Panc1 (cell line): ENCODE measurements at regions not wholly inside any gene's neighbourhood (a gene's known extent, or its start where the extent isn't known, plus 50 kb on each side); places are given as distances from the start of the nearest gene placed in this dataset.

Experiments
- ATAC-seq: fragments of 200-7000 bp; cut with Tn5 transposase; 2 replicates; pipeline ENCODE4 v1.9.1; 2020; ENCODE audit warnings: mild to moderate bottlenecking, moderate library complexity
- BruUV-seq: library from RNA; stranded (reverse); fragments of 400-500 nt; replicated peaks from 2 replicates; lab custom pipeline; 2021; lab: Mats Ljungman, UMichigan
- CTCF ChIA-PET: fragments of 300-600 bp; sonication (Branson Sonifier 250); formaldehyde crosslinking; loops from one replicate; lab custom pipeline; 2022; ENCODE audit warnings: antibody characterized with exemption; lab: Charles Lee
- POLR2A ChIA-PET: fragments of 300-600 bp; sonication (Branson Sonifier 250); formaldehyde crosslinking; loops from one replicate; lab custom pipeline; 2022; ENCODE audit warnings: antibody characterized with exemption; lab: Charles Lee
- DNase-seq: peaks from one replicate; pipeline ENCODE4 v3.0.0-alpha.2; 2010; ENCODE audit warnings: low read depth, low spot score
- H3K27ac ChIP-seq: 2 replicates; pipeline ENCODE4 v1.5.1; 2011; ENCODE audit warnings: mild to moderate bottlenecking, low read length, inconsistent platforms
- H3K27me3 ChIP-seq: fragments of 200-500 bp; sonication (Bioruptor generic); 2 replicates; pipeline ENCODE4 v1.6.0; 2014; ENCODE audit warnings: low read length, inconsistent platforms; ENCODE audit not compliant: control insufficient read depth, insufficient read depth
- H3K36me3 ChIP-seq: fragments of 200-500 bp; sonication (Bioruptor generic); 2 replicates; pipeline ENCODE4 v1.5.1; 2014; ENCODE audit warnings: inconsistent platforms, mild to moderate bottlenecking, low read length, moderate library complexity; ENCODE audit not compliant: control insufficient read depth, insufficient read depth
- H3K4me1 ChIP-seq: 2 replicates; pipeline ENCODE4 v1.5.1; 2011; ENCODE audit warnings: inconsistent platforms, mild to moderate bottlenecking, low read length, moderate library complexity; ENCODE audit not compliant: control insufficient read depth, insufficient read depth
- H3K4me3 ChIP-seq, 2 experiments: 2 replicates each; pipeline ENCODE4 v1.5.1; 2011 to 2012; ENCODE audit warnings: low read depth in 2 of 2, low read length in 2 of 2, mild to moderate bottlenecking in 2 of 2, inconsistent platforms in 1 of 2, moderate library complexity in 1 of 2
- H3K9me3 ChIP-seq: fragments of 200-500 bp; sonication (Bioruptor generic); 2 replicates; pipeline ENCODE4 v1.5.1; 2014; ENCODE audit warnings: low read depth, mild to moderate bottlenecking, inconsistent platforms, low read length, moderate library complexity; ENCODE audit not compliant: control insufficient read depth, insufficient read depth
- POLR2AphosphoS5 ChIP-seq: IDR thresholded peaks from 2 replicates; pipeline ENCODE4 v1.6.1; 2012; ENCODE audit warnings: mild to moderate bottlenecking, low read depth, low read length, moderate library complexity
- SIN3A ChIP-seq: IDR thresholded peaks from 2 replicates; pipeline ENCODE4 v1.6.1; 2012; ENCODE audit warnings: low read depth, mild to moderate bottlenecking, low read length, moderate library complexity, borderline replicate concordance; ENCODE audit not compliant: insufficient read depth
- TCF7L2 ChIP-seq: IDR thresholded peaks from 2 replicates; pipeline ENCODE4 v1.6.1; 2011; ENCODE audit warnings: mild to moderate bottlenecking, low read depth, low read length, inconsistent platforms
- in situ Hi-C: cut with HindIII; loops from 2 replicates; pipeline ENCODE4 v1.10.0; 2016; ENCODE audit warnings: low sequenced_read_pairs, low pct_unique_long_range_greater_than_20kb
- intact Hi-C: fragments of 100-400 bp; cut with micrococcal nuclease; formaldehyde crosslinking; loops from one replicate; pipeline ENCODE4 v1.10.0; 2022; ENCODE audit not compliant: unreplicated experiment
- TF ChIP-seq, protein P1 (sequence below): fragments of 450-650 bp; IDR thresholded peaks from 2 replicates; pipeline ENCODE4 v1.5.1; 2017; ENCODE audit warnings: mild to moderate bottlenecking
- TF ChIP-seq, protein P2 (sequence below), 2 experiments: IDR thresholded peaks; 2 replicates each; pipeline ENCODE4 v1.6.1; 2011 to 2012; ENCODE audit warnings: low read depth in 2 of 2, control low read depth in 1 of 2, low read length in 1 of 2, mild to moderate bottlenecking in 1 of 2, moderate library complexity in 1 of 2; ENCODE audit not compliant: insufficient read depth in 1 of 2

DNA sequence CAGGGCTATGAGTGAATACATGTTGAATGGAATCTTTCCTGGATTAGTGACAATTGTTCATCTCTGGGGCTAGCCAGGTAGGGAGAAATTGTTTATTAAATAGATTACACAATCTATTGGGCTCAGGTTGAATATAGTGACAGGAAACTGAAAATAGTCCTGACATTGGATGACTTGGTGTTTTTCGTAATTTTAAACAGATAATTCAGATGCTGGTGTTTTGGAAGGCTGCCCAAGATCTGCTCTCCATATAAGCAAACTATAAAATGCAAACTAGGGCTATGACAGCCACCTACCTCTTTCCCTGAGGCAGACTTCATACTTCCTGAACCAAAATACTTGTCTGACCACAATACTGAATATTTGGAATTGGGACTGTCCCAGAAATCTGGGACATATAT, 99.1 kb downstream of the ENC1 start:
- Histone ChIP-seq H3K9me3 (no peaks in the 10 kb centered on the region), H3K27ac (no peak overlapping the region), H3K4me1 (peaks cover 13% of the 10 kb centered on the region), H3K27me3 (no peaks in the 10 kb centered on the region), H3K36me3 (no peaks in the 10 kb centered on the region), H3K4me3 (no peak overlapping the region)
- ATAC-seq (no peak), DNase-seq (no peak)
- BruUV-seq: no TSS peak
- POLR2A ChIA-PET: interaction anchor here (0.6 to 0.7 kb wide), 2 partner anchors 85 to 203 kb away, joined by 4 to 6 read pairs; no protein-coding TSS in a partner anchor
- TF ChIP-seq, protein P1, sequence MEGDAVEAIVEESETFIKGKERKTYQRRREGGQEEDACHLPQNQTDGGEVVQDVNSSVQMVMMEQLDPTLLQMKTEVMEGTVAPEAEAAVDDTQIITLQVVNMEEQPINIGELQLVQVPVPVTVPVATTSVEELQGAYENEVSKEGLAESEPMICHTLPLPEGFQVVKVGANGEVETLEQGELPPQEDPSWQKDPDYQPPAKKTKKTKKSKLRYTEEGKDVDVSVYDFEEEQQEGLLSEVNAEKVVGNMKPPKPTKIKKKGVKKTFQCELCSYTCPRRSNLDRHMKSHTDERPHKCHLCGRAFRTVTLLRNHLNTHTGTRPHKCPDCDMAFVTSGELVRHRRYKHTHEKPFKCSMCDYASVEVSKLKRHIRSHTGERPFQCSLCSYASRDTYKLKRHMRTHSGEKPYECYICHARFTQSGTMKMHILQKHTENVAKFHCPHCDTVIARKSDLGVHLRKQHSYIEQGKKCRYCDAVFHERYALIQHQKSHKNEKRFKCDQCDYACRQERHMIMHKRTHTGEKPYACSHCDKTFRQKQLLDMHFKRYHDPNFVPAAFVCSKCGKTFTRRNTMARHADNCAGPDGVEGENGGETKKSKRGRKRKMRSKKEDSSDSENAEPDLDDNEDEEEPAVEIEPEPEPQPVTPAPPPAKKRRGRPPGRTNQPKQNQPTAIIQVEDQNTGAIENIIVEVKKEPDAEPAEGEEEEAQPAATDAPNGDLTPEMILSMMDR: no peak
- no peak for TF ChIP-seq SIN3A
- CTCF ChIA-PET: no interaction called here
- intact Hi-C loops (no loop called here), in situ Hi-C loops (no loop called here)

GRCh38 chr5:74540622-74541021, 99.9 kb downstream of the ENC1 start:
- ChIA-PET CTCF (no interaction called here), POLR2A (interaction anchor here (0.6 kb wide), 1 partner anchor 85 kb away, joined by 4 read pairs; no protein-coding TSS in a partner anchor)
- no peaks in the 10 kb centered on the region for H3K9me3 ChIP-seq
- no peak for ATAC-seq
- H3K4me3 ChIP-seq: no peak overlapping the region
- H3K27me3 ChIP-seq: no peaks in the 10 kb centered on the region
- peaks cover 13% of the 10 kb centered on the region for H3K4me1 ChIP-seq
- no peaks in the 10 kb centered on the region for H3K36me3 ChIP-seq
- 0 out of 2 replicates have a peak overlapping the region, but pooled peaks have one; percentile 5 for H3K27ac ChIP-seq
- no TSS peak for BruUV-seq
- TF ChIP-seq, protein P1: no peak
- no peak for TF ChIP-seq TCF7L2
- TF ChIP-seq POLR2AphosphoS5: no peak
- TF ChIP-seq, protein P2, sequence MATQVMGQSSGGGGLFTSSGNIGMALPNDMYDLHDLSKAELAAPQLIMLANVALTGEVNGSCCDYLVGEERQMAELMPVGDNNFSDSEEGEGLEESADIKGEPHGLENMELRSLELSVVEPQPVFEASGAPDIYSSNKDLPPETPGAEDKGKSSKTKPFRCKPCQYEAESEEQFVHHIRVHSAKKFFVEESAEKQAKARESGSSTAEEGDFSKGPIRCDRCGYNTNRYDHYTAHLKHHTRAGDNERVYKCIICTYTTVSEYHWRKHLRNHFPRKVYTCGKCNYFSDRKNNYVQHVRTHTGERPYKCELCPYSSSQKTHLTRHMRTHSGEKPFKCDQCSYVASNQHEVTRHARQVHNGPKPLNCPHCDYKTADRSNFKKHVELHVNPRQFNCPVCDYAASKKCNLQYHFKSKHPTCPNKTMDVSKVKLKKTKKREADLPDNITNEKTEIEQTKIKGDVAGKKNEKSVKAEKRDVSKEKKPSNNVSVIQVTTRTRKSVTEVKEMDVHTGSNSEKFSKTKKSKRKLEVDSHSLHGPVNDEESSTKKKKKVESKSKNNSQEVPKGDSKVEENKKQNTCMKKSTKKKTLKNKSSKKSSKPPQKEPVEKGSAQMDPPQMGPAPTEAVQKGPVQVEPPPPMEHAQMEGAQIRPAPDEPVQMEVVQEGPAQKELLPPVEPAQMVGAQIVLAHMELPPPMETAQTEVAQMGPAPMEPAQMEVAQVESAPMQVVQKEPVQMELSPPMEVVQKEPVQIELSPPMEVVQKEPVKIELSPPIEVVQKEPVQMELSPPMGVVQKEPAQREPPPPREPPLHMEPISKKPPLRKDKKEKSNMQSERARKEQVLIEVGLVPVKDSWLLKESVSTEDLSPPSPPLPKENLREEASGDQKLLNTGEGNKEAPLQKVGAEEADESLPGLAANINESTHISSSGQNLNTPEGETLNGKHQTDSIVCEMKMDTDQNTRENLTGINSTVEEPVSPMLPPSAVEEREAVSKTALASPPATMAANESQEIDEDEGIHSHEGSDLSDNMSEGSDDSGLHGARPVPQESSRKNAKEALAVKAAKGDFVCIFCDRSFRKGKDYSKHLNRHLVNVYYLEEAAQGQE (IDR thresholded peaks at IDR 0.05; ENCODE audit: insufficient read depth in 1 of 2, low read depth in 2 of 2, low read length in 1 of 2): no peak
- no peak for TF ChIP-seq SIN3A
- intact Hi-C loops (no loop called here), in situ Hi-C loops (no loop called here)
- DNase-seq: no peak
